Smooth muscle cell (in vitro differentiated cells): ENCODE measurements at regions not wholly inside any gene's neighbourhood (a gene's known extent, or its start where the extent isn't known, plus 50 kb on each side); places are given as distances from the start of the nearest gene placed in this dataset.

ENCODE experiments used
- DNase-seq: peaks from one replicate; lab custom pipeline; 2025; ENCODE audit not compliant: unreplicated experiment; lab: John Stamatoyannopoulos, UW
- H2AFZ ChIP-seq: fragments of 200-600 bp; sonication (generic); 2 replicates; pipeline ENCODE4 v1.6.0; 2016; ENCODE audit warnings: antibody characterized with exemption, low read depth, mild to moderate bottlenecking
- H3F3A ChIP-seq: fragments of 200-600 bp; sonication (generic); 2 replicates; pipeline ENCODE4 v1.6.0; 2017; ENCODE audit warnings: antibody characterized with exemption, low read depth
- H3K27ac ChIP-seq: fragments of 200-600 bp; sonication (generic); 2 replicates; pipeline ENCODE4 v1.5.1; 2016; ENCODE audit warnings: low read depth, mild to moderate bottlenecking
- H3K27me3 ChIP-seq: fragments of 200-600 bp; sonication (generic); 2 replicates; pipeline ENCODE4 v1.6.1; 2016; ENCODE audit warnings: low read depth, mild to moderate bottlenecking
- H3K36me3 ChIP-seq: fragments of 200-600 bp; sonication (generic); 2 replicates; pipeline ENCODE4 v1.5.1; 2016; ENCODE audit warnings: low read depth
- H3K4me1 ChIP-seq: fragments of 200-600 bp; sonication (generic); 2 replicates; pipeline ENCODE4 v1.5.1; 2016; ENCODE audit warnings: low read depth
- H3K4me2 ChIP-seq: fragments of 200-600 bp; sonication (generic); 2 replicates; pipeline ENCODE4 v1.6.0; 2016; ENCODE audit warnings: mild to moderate bottlenecking
- H3K4me3 ChIP-seq: fragments of 200-600 bp; sonication (generic); 2 replicates; pipeline ENCODE4 v1.5.1; 2016; ENCODE audit warnings: mild to moderate bottlenecking
- H3K79me2 ChIP-seq: fragments of 200-600 bp; sonication (generic); 2 replicates; pipeline ENCODE4 v1.6.0; 2016; ENCODE audit warnings: low read depth, mild to moderate bottlenecking
- H3K9ac ChIP-seq: fragments of 200-600 bp; sonication (generic); 2 replicates; pipeline ENCODE4 v1.6.0; 2016; ENCODE audit warnings: low read depth
- H3K9me3 ChIP-seq: fragments of 200-600 bp; sonication (generic); replicated peaks from 2 replicates; pipeline ENCODE4 v1.5.1; 2016; ENCODE audit warnings: low read depth
- H4K20me1 ChIP-seq: fragments of 200-600 bp; sonication (generic); 2 replicates; pipeline ENCODE4 v1.6.0; 2016; ENCODE audit warnings: low read depth
- CTCF ChIP-seq: fragments of 200-600 bp; sonication (generic); IDR thresholded peaks from 2 replicates; pipeline ENCODE4 v1.5.1; 2017; ENCODE audit warnings: borderline replicate concordance, mild to moderate bottlenecking, antibody characterized with exemption; ENCODE audit not compliant: insufficient read depth, poor library complexity, severe bottlenecking
- whole genome bisulfite sequencing: methylation state at CpG from one replicate; pipeline ENCODE4 v1.1.7; 2016; ENCODE audit warnings: low lambda C conversion rate; 5-methylcytosine and 5-hydroxymethylcytosine counted together

GRCh38 chr1:222288053-222288452, 259.9 kb downstream of the HHIPL2 start:
- Histone ChIP-seq H3F3A (no peaks in the 10 kb centered on the region), H3K9me3 (no peaks in the 10 kb centered on the region), H2AFZ (no peak overlapping the region), H3K36me3 (no peaks in the 10 kb centered on the region), H3K27me3 (no peaks in the 10 kb centered on the region), H3K27ac (no peak overlapping the region), H3K79me2 (no peaks in the 10 kb centered on the region), H3K4me3 (no peak overlapping the region), H4K20me1 (no peaks in the 10 kb centered on the region), H3K9ac (no peak overlapping the region), H3K4me2 (no peak overlapping the region), H3K4me1 (no peaks in the 10 kb centered on the region)
- 37% methylated on average over 5 of the region's 5 CpGs for WGBS
- no peak for TF ChIP-seq CTCF
- no peak for DNase-seq

DNA sequence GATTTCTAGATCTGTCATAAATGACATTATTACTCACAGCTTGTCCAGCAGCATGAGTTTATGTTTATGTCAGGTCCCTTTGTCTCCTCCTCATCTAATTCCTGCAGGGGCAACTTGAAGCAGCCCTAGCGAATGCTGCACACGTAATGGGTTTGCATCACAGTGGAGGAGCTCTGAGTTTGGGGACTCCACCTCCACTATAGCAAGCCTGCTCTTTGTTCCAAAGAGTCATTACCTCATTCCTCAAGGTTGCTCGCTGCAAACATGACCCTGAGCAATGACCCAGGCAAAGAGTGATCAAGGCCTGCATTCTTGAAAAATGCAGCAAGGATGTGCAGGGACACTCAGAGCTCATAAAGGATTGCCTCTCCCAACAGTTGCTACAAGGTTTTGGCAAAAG, 261.9 kb downstream of the HHIPL2 start:
- 79% methylated on average over 3 of the region's 3 CpGs for WGBS
- TF ChIP-seq CTCF: no peak
- Histone ChIP-seq H3K9ac (no peak overlapping the region), H3F3A (no peaks in the 10 kb centered on the region), H3K27ac (no peak overlapping the region), H4K20me1 (no peaks in the 10 kb centered on the region), H2AFZ (no peak overlapping the region), H3K4me2 (no peak overlapping the region), H3K4me3 (no peak overlapping the region), H3K4me1 (no peaks in the 10 kb centered on the region), H3K36me3 (no peaks in the 10 kb centered on the region), H3K79me2 (no peaks in the 10 kb centered on the region), H3K9me3 (no peaks in the 10 kb centered on the region), H3K27me3 (no peaks in the 10 kb centered on the region)
- DNase-seq: no peak

- 100% methylated on average over 1 of the region's 1 CpG for WGBS
- Histone ChIP-seq H3F3A (no peaks in the 10 kb centered on the region), H3K4me2 (no peak overlapping the region)
These were observed 262.4 kb downstream of the HHIPL2 start for GRCh38 chr1:222285526-222285925.

DNA sequence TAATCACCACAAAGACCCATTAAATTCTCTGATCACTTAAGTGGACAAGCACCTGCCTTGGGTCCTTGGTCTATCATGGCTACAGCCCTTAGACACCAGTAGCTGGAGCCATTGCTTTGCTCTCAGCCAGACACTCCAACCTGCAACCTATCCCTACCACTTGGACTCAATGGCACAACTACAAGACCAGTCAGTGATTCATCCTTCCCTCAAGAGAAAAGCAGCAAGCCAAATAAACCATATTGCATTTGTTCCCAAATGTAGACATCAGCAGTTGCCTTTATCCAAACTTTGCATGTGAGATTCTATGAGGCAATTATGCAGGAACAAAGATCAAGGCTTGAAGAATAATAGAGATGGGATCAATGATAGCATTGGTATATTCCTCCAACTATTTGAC, 263.4 kb downstream of the HHIPL2 start:
- Histone ChIP-seq H4K20me1 (no peaks in the 10 kb centered on the region), H2AFZ (no peak overlapping the region)

More at GRCh38 chr1:222285526-222285925, 262.4 kb downstream of the HHIPL2 start:
- no peaks in the 10 kb centered on the region for H4K20me1 ChIP-seq
- no peak for TF ChIP-seq CTCF
- H3K4me3 ChIP-seq: no peak overlapping the region
- no peaks in the 10 kb centered on the region for H3K36me3 ChIP-seq
- no peak overlapping the region for H3K9ac ChIP-seq
- H3K4me1 ChIP-seq: no peaks in the 10 kb centered on the region
- no peaks in the 10 kb centered on the region for H3K9me3 ChIP-seq
- H3K79me2 ChIP-seq: no peaks in the 10 kb centered on the region
- no peaks in the 10 kb centered on the region for H3K27me3 ChIP-seq
- no peak overlapping the region for H2AFZ ChIP-seq
- no peak for DNase-seq
- no peak overlapping the region for H3K27ac ChIP-seq

More for the DNA sequence above, 263.4 kb downstream of the HHIPL2 start:
- H3K9me3 ChIP-seq: no peaks in the 10 kb centered on the region
- H3K9ac ChIP-seq: no peak overlapping the region
- H3K27ac ChIP-seq: no peak overlapping the region
- no peak for DNase-seq
- H3K27me3 ChIP-seq: no peaks in the 10 kb centered on the region
- no peak overlapping the region for H3K4me3 ChIP-seq
- no peaks in the 10 kb centered on the region for H3K36me3 ChIP-seq
- no peak for TF ChIP-seq CTCF
- no peaks in the 10 kb centered on the region for H3F3A ChIP-seq
- H3K4me2 ChIP-seq: no peak overlapping the region
- no peaks in the 10 kb centered on the region for H3K4me1 ChIP-seq
- H3K79me2 ChIP-seq: no peaks in the 10 kb centered on the region
